Endodermal cell (in vitro differentiated cells): ENCODE measurements at regions not wholly inside any gene's neighbourhood (a gene's known extent, or its start where the extent isn't known, plus 50 kb on each side); places are given as distances from the start of the nearest gene placed in this dataset.

Experiments used
- DNase-seq: peaks from one replicate; pipeline ENCODE4 v3.0.0-alpha.2; 2017
- H3K27ac ChIP-seq: 2 replicates; pipeline ENCODE4 v1.5.1; 2013; ENCODE audit warnings: mild to moderate bottlenecking, low read depth, low read length, moderate library complexity
- H3K27me3 ChIP-seq: 2 replicates; pipeline ENCODE4 v1.6.1; 2013; ENCODE audit warnings: mild to moderate bottlenecking, low read length, moderate library complexity; ENCODE audit not compliant: insufficient read depth, control insufficient read depth, poor library complexity, severe bottlenecking
- H3K36me3 ChIP-seq: 2 replicates; pipeline ENCODE4 v1.7.0; 2013; ENCODE audit warnings: mild to moderate bottlenecking, low read length, moderate library complexity; ENCODE audit not compliant: control insufficient read depth, insufficient read depth
- H3K4me1 ChIP-seq: one replicate; pipeline ENCODE4 v1.7.0; 2013; ENCODE audit warnings: low read length; ENCODE audit not compliant: control insufficient read depth, insufficient read depth
- H3K4me3 ChIP-seq: 2 replicates; pipeline ENCODE4 v1.5.1; 2013; ENCODE audit warnings: mild to moderate bottlenecking, low read length, moderate library complexity
- H3K9ac ChIP-seq: 2 replicates; pipeline ENCODE4 v1.6.1; 2013; ENCODE audit warnings: mild to moderate bottlenecking, low read length, moderate library complexity; ENCODE audit not compliant: poor library complexity, severe bottlenecking; ENCODE audit errors: extremely low read depth
- H3K9me3 ChIP-seq: 2 replicates; pipeline ENCODE4 v1.6.1; 2013; ENCODE audit warnings: mild to moderate bottlenecking, low read length, moderate library complexity; ENCODE audit not compliant: control insufficient read depth
- H3K27ac Mint-ChIP-seq: 2 replicates; pipeline ENCODE4 v1.8.0; 2020; ENCODE audit warnings: mixed read lengths
- H3K27me3 Mint-ChIP-seq: 2 replicates; pipeline ENCODE4 v1.8.0; 2021; ENCODE audit warnings: mild to moderate bottlenecking, mixed read lengths; ENCODE audit not compliant: insufficient read depth
- H3K36me3 Mint-ChIP-seq: 2 replicates; pipeline ENCODE4 v1.8.0; 2020; ENCODE audit warnings: low read depth, mixed read lengths
- H3K4me1 Mint-ChIP-seq: 2 replicates; pipeline ENCODE4 v1.8.0; 2020; ENCODE audit warnings: mixed read lengths
- H3K4me3 Mint-ChIP-seq: 2 replicates; pipeline ENCODE4 v1.8.0; 2020; ENCODE audit warnings: mild to moderate bottlenecking, moderate library complexity, mixed read lengths
- H3K9me3 Mint-ChIP-seq: 2 replicates; pipeline ENCODE4 v1.8.0; 2020; ENCODE audit warnings: mild to moderate bottlenecking, mixed read lengths
- WGBS, 2 experiments: methylation state at CpG; one replicate each; pipeline versions ENCODE4 v1.1.5 to v1.1.7; 2013; ENCODE audit warnings: missing lambda C conversion rate in 2 of 2, mixed read lengths in 1 of 2; ENCODE audit not compliant: insufficient coverage in 1 of 2, insufficient read length in 1 of 2; 5-methylcytosine and 5-hydroxymethylcytosine counted together
- TF ChIP-seq, protein P1 (sequence below): fragments of 200-600 bp; sonication (generic); conservative IDR thresholded peaks from 2 replicates; pipeline ENCODE4 v1.5.0; 2021; ENCODE audit warnings: antibody characterized with exemption, mild to moderate bottlenecking

DNA sequence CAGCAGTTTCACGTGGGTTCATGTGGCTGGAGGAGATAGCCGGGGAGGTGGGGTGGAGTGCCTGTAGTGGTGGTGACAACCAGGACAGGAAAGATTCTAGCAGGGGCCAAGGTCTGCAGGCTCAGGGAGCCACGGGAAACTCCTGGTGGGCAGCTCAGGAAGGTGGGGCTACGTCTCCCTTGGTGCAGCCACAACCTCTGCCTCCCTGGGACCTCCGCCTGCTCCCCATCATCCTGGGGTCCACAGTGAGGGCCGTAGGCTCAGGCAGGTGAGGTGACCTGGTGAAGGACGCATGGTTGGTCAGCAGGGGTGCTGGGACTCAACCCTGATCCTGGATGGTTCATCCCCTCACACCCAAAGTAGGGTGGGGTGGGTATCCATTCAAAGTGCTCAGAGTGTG is 524.1 kb downstream of the TBC1D22A start:
- no peaks in the 10 kb centered on the region for H3K27me3 Mint-ChIP-seq
- peaks cover 4% of the 10 kb centered on the region for H3K36me3 Mint-ChIP-seq
- H3K27me3 ChIP-seq, result no peaks in the 10 kb centered on the region
- H3K9me3 ChIP-seq, result peaks cover 32% of the 10 kb centered on the region
- no peak overlapping the region for H3K4me3 ChIP-seq
- no peak overlapping the region for H3K4me3 Mint-ChIP-seq
- H3K27ac ChIP-seq, result no peak overlapping the region
- H3K36me3 ChIP-seq, result no peaks in the 10 kb centered on the region
- TF ChIP-seq, protein P1, sequence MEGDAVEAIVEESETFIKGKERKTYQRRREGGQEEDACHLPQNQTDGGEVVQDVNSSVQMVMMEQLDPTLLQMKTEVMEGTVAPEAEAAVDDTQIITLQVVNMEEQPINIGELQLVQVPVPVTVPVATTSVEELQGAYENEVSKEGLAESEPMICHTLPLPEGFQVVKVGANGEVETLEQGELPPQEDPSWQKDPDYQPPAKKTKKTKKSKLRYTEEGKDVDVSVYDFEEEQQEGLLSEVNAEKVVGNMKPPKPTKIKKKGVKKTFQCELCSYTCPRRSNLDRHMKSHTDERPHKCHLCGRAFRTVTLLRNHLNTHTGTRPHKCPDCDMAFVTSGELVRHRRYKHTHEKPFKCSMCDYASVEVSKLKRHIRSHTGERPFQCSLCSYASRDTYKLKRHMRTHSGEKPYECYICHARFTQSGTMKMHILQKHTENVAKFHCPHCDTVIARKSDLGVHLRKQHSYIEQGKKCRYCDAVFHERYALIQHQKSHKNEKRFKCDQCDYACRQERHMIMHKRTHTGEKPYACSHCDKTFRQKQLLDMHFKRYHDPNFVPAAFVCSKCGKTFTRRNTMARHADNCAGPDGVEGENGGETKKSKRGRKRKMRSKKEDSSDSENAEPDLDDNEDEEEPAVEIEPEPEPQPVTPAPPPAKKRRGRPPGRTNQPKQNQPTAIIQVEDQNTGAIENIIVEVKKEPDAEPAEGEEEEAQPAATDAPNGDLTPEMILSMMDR, result no peak
- peaks cover 97% of the 10 kb centered on the region for H3K9me3 Mint-ChIP-seq
- no peak for DNase-seq
- H3K27ac Mint-ChIP-seq, result no peak overlapping the region
- no peaks in the 10 kb centered on the region for H3K4me1 ChIP-seq
- 42 to 69% methylated on average over 3 to 7 of the region's 7 CpGs for WGBS, 2 experiments
- no peak overlapping the region for H3K9ac ChIP-seq
- H3K4me1 Mint-ChIP-seq, result no peaks in the 10 kb centered on the region

DNA sequence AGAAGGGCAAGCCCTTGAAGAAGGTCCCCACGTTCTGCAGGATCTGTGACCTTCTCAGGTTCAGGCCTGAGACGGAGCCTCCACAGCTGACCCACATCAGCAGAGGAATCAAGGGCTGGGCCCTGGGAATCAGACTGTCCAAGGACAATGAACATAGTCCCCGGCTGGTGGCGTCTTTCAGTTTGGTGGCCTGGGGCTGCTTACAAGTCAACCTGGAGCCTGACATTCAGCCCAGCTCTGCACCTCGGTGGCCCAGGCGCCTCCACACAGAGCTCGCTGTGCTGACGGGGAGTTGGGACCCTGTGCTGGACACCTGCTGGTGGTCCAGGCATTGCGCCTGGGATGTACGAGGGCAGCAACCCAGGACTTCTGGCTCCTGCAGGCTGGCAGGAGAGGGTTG is 523.5 kb downstream of the TBC1D22A start:
- Mint-ChIP-seq H3K9me3 (peaks cover 97% of the 10 kb centered on the region), H3K27ac (no peak overlapping the region), H3K36me3 (peaks cover 4% of the 10 kb centered on the region), H3K27me3 (no peaks in the 10 kb centered on the region), H3K4me3 (no peak overlapping the region), H3K4me1 (no peaks in the 10 kb centered on the region)
- Histone ChIP-seq H3K36me3 (no peaks in the 10 kb centered on the region), H3K9ac (no peak overlapping the region), H3K27me3 (no peaks in the 10 kb centered on the region), H3K27ac (no peak overlapping the region), H3K9me3 (peaks cover 36% of the 10 kb centered on the region), H3K4me3 (no peak overlapping the region), H3K4me1 (no peaks in the 10 kb centered on the region)
- TF ChIP-seq, protein P1, result no peak
- DNase-seq, result no peak
- 75 to 76% methylated on average over 9 to 10 of the region's 10 CpGs for WGBS, 2 experiments

DNA sequence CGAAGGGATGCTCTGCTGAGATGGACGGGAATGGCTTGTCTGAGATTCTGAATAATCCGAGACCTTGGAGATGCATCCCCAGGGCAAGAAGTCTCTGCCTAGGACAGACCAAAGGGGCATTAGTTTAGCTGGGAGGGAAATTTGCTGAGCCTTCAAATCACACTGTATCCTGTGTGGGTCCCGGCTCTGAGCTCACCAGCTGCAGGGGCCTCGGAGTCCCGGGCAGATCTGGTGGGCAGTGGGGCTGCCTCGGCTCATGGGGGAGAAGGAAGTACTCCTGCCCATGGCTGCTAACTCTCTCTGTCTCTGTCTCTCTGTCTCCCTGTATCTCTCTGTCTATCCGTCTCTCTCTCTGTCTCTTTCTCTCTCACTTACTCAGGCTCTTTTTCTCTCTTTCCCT is 522.4 kb downstream of the TBC1D22A start:
- peaks cover 4% of the 10 kb centered on the region for H3K36me3 Mint-ChIP-seq
- no peaks in the 10 kb centered on the region for H3K27me3 Mint-ChIP-seq
- TF ChIP-seq, protein P1, result no peak
- Histone ChIP-seq H3K4me3 (no peak overlapping the region), H3K27me3 (no peaks in the 10 kb centered on the region), H3K4me1 (no peaks in the 10 kb centered on the region), H3K9ac (no peak overlapping the region), H3K9me3 (peaks cover 47% of the 10 kb centered on the region), H3K36me3 (no peaks in the 10 kb centered on the region), H3K27ac (no peak overlapping the region)
- H3K4me1 Mint-ChIP-seq, result no peaks in the 10 kb centered on the region
- no peak for DNase-seq
- 91 to 92% methylated on average over 8 of the region's 8 CpGs for WGBS, 2 experiments
- H3K27ac Mint-ChIP-seq, result no peak overlapping the region
- H3K9me3 Mint-ChIP-seq, result peaks cover 98% of the 10 kb centered on the region
- no peak overlapping the region for H3K4me3 Mint-ChIP-seq
